NT2/D1 (cell line): ENCODE measurements at regions not wholly inside any gene's neighbourhood (a gene's known extent, or its start where the extent isn't known, plus 50 kb on each side); places are given as distances from the start of the nearest gene placed in this dataset.

Experiments used
- SUZ12 ChIP-seq: IDR thresholded peaks from 2 replicates; pipeline ENCODE4 v1.6.1; 2011; ENCODE audit not compliant: insufficient read length, insufficient read depth; ENCODE audit errors: extremely low read depth
- ZNF274 ChIP-seq: IDR thresholded peaks from 2 replicates; pipeline ENCODE4 v1.6.1; 2011; ENCODE audit warnings: mild to moderate bottlenecking, low read depth, low read length

GRCh38 chr2:239882331-239882732, 142.8 kb downstream of the NDUFA10 start:
- TF ChIP-seq SUZ12 (no peak), ZNF274 (no peak)
